ENCODE measurements at regions not wholly inside any gene's neighbourhood (a gene's known extent, or its start where the extent isn't known, plus 50 kb on each side); places are given as distances from the start of the nearest gene placed in this dataset.

- TF ChIP-seq CTCF (IDR thresholded peaks at IDR 0.05; ENCODE audit: insufficient read depth, low read length, poor library complexity, severe bottlenecking) (no peak), EZH2phosphoT487 (conservative IDR thresholded peaks at IDR 0.05; ENCODE audit: low read length) (no peak)
These were observed 234.6 kb downstream of the HS3ST3A1 start for GRCh38 chr17:13367154-13367553.

Measured in SU-DHL-6 (cell line).